Panc1 (cell line): ENCODE measurements at regions not wholly inside any gene's neighbourhood (a gene's known extent, or its start where the extent isn't known, plus 50 kb on each side); places are given as distances from the start of the nearest gene placed in this dataset.

Source experiments
- CTCF ChIP-seq: fragments of 450-650 bp; IDR thresholded peaks from 2 replicates; pipeline ENCODE4 v1.5.1; 2017; ENCODE audit warnings: mild to moderate bottlenecking
- POLR2AphosphoS5 ChIP-seq: IDR thresholded peaks from 2 replicates; pipeline ENCODE4 v1.6.1; 2012; ENCODE audit warnings: mild to moderate bottlenecking, low read depth, low read length, moderate library complexity
- REST ChIP-seq, 2 experiments: IDR thresholded peaks; 2 replicates each; pipeline ENCODE4 v1.6.1; 2011 to 2012; ENCODE audit warnings: low read depth in 2 of 2, control low read depth in 1 of 2, low read length in 1 of 2, mild to moderate bottlenecking in 1 of 2, moderate library complexity in 1 of 2; ENCODE audit not compliant: insufficient read depth in 1 of 2
- SIN3A ChIP-seq: IDR thresholded peaks from 2 replicates; pipeline ENCODE4 v1.6.1; 2012; ENCODE audit warnings: low read depth, mild to moderate bottlenecking, low read length, moderate library complexity, borderline replicate concordance; ENCODE audit not compliant: insufficient read depth
- TCF7L2 ChIP-seq: IDR thresholded peaks from 2 replicates; pipeline ENCODE4 v1.6.1; 2011; ENCODE audit warnings: mild to moderate bottlenecking, low read depth, low read length, inconsistent platforms

- TF ChIP-seq CTCF: no peak
- TF ChIP-seq TCF7L2: no peak
- no peak for TF ChIP-seq SIN3A
- TF ChIP-seq POLR2AphosphoS5: no peak
- TF ChIP-seq REST (IDR thresholded peaks at IDR 0.05; ENCODE audit: insufficient read depth in 1 of 2, low read depth in 2 of 2, low read length in 1 of 2): no peak
Measured at GRCh38 chr10:59016043-59016442, 160.4 kb upstream of the PHYHIPL start.
